Psoas muscle (tissue), 7 donors: ENCODE measurements at regions not wholly inside any gene's neighbourhood (a gene's known extent, or its start where the extent isn't known, plus 50 kb on each side); places are given as distances from the start of the nearest gene placed in this dataset.

Source experiments
- ATAC-seq, 4 donors: fragments of 200-7000 bp; cut with Tn5 transposase; one replicate each; pipeline ENCODE4 v1.9.1; 2020; ENCODE audit warnings: moderate library complexity in 3 of 4, mild to moderate bottlenecking in 2 of 4
- DNase-seq, 2 donors: peaks; one replicate each; pipeline ENCODE4 v3.0.0-alpha.2; 2020
- H3K27ac ChIP-seq: fragments of 200-600 bp; one replicate; pipeline ENCODE4 v1.8.0; 2022
- H3K27me3 ChIP-seq, 3 donors: fragments of 200-600 bp in 1 of 3; one replicate each; pipeline versions ENCODE4 v1.6.1 to v1.8.0; 2013 to 2022; ENCODE audit warnings: low read length in 2 of 3, mild to moderate bottlenecking in 2 of 3, moderate library complexity in 1 of 3; ENCODE audit not compliant: insufficient read depth in 3 of 3
- H3K36me3 ChIP-seq, 2 donors: fragments of 200-600 bp in 1 of 2; one replicate each; pipeline versions ENCODE4 v1.6.1 to v1.8.0; 2013 to 2022; ENCODE audit warnings: low read depth in 1 of 2, mild to moderate bottlenecking in 1 of 2, moderate library complexity in 1 of 2; ENCODE audit not compliant: insufficient read depth in 1 of 2
- H3K4me1 ChIP-seq: fragments of 200-600 bp; one replicate; pipeline ENCODE4 v1.8.0; 2022
- H3K4me3 ChIP-seq: fragments of 200-600 bp; one replicate; pipeline ENCODE4 v1.8.0; 2022; ENCODE audit warnings: mild to moderate bottlenecking
- H3K9me3 ChIP-seq: fragments of 200-600 bp; one replicate; pipeline ENCODE4 v1.8.0; 2022
- WGBS, 3 donors: extraction: QIAGEN DNeasy Blood & Tissue Kit; methylation state at CpG; one replicate each; pipeline versions ENCODE4 v1.1.6 to v1.1.7; 2013; 5-methylcytosine and 5-hydroxymethylcytosine counted together
- intact Hi-C, 2 donors: fragments of 100-400 bp; cut with DNase I; formaldehyde crosslinking; loops; one replicate each; pipeline versions ENCODE4 v1.11.0 to v1.14.2; 2022
- TF ChIP-seq, protein P1 (sequence below): fragments of 200-600 bp; IDR thresholded peaks from one replicate; pipeline ENCODE4 v1.8.0; 2022; ENCODE audit warnings: antibody characterized with exemption
- donor health status: healthy with polysubstance abuse.
- donor health status: DM: no; HTN: no; CAD: no; lungs with moderate emphysema.
- donor health status: Bipolar disorder and iron deficiency.
- donor health status: healthy.
- donor health status: DM: yes; HTN: yes; CAD: no.
- donor health status: DM: no; HTN: no; CAD: no.
- donor health status: DM: yes; HTN: yes; CAD: no.

DNA sequence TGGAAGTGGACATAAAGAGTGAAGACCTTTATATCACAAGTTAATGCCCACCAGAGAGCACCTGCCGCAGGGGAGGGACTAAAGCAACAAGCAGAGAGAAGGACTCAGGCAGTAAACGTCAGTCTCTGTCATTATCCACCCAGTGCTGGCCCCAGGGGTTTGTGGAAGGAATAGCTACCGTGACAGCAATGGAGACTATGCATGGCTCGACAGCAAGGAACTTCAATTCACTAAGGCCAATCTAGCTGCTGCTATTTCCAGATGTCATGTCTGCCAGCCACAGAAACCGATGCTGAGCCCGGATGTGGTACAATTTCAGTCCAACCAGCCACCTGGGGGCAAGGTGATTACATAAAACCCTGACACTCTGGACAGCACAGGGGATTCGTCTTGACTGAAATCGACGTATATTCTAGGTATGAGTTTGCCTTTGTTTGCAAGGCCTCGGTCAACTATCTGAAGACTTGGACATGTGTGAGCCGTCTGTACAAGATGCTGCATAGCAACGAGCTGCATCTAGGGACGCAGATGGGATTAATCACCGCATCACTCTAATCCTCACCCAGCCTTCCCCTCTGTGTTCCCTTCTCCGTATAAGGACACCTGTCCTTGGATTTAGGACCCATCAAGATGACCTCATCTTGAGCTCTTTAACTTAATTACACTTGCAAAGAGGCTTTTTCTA is 154.1 kb upstream of the SH3BP4 start:
- 54 to 61% (median 58%) methylated on average over 15 of the region's 15 CpGs for WGBS, 3 donors
- H3K4me1 ChIP-seq: no peaks in the 10 kb centered on the region
- H3K36me3 ChIP-seq: no peaks in the 10 kb centered on the region
- intact Hi-C loops: no loop called here
- H3K27me3 ChIP-seq: peaks cover 0 to 2% (median 0%) of the 10 kb centered on the region in 3 donors
- ATAC-seq: no peak
- H3K9me3 ChIP-seq: no peaks in the 10 kb centered on the region
- H3K27ac ChIP-seq: no peak overlapping the region
- TF ChIP-seq, protein P1, sequence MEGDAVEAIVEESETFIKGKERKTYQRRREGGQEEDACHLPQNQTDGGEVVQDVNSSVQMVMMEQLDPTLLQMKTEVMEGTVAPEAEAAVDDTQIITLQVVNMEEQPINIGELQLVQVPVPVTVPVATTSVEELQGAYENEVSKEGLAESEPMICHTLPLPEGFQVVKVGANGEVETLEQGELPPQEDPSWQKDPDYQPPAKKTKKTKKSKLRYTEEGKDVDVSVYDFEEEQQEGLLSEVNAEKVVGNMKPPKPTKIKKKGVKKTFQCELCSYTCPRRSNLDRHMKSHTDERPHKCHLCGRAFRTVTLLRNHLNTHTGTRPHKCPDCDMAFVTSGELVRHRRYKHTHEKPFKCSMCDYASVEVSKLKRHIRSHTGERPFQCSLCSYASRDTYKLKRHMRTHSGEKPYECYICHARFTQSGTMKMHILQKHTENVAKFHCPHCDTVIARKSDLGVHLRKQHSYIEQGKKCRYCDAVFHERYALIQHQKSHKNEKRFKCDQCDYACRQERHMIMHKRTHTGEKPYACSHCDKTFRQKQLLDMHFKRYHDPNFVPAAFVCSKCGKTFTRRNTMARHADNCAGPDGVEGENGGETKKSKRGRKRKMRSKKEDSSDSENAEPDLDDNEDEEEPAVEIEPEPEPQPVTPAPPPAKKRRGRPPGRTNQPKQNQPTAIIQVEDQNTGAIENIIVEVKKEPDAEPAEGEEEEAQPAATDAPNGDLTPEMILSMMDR: no peak
- no peak overlapping the region for H3K4me3 ChIP-seq
- no peak for DNase-seq

DNA sequence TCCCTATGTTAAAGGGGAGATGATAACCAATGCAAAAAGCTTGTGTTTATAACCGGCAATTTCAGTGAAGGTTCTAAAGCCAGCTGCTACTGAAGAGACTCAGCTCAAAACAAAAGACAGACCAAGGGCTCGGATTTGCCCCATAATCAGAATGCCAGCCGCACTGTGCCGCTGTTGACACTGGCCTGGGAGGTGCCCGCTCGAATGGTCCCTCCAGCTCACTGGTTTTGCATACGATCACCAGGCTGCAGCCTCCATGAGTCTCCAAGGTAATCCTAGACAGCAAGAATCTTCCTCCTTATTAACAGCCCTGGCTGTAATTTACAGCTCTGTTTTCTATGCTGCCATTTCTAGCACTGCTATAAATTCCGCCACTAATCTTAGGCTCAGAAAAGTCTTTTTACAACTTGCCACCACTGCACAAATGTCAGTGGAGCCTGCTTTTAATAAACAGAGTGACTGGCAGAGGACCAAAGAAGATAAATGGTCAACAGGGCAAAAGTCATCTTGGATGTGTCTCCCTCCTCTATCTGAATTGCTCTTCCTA is 155.7 kb upstream of the SH3BP4 start:
- TF ChIP-seq, protein P1: no peak
- ATAC-seq (no peak), DNase-seq (no peak)
- 77 to 80% (median 78%) methylated on average over 8 of the region's 8 CpGs for WGBS, 3 donors
- no peak overlapping the region for H3K4me3 ChIP-seq
- peaks cover 0 to 2% (median 0%) of the 10 kb centered on the region in 3 donors for H3K27me3 ChIP-seq
- intact Hi-C loops: no loop called here
- H3K4me1 ChIP-seq: no peaks in the 10 kb centered on the region
- H3K36me3 ChIP-seq: no peaks in the 10 kb centered on the region
- H3K9me3 ChIP-seq: no peaks in the 10 kb centered on the region
- H3K27ac ChIP-seq: no peak overlapping the region

DNA sequence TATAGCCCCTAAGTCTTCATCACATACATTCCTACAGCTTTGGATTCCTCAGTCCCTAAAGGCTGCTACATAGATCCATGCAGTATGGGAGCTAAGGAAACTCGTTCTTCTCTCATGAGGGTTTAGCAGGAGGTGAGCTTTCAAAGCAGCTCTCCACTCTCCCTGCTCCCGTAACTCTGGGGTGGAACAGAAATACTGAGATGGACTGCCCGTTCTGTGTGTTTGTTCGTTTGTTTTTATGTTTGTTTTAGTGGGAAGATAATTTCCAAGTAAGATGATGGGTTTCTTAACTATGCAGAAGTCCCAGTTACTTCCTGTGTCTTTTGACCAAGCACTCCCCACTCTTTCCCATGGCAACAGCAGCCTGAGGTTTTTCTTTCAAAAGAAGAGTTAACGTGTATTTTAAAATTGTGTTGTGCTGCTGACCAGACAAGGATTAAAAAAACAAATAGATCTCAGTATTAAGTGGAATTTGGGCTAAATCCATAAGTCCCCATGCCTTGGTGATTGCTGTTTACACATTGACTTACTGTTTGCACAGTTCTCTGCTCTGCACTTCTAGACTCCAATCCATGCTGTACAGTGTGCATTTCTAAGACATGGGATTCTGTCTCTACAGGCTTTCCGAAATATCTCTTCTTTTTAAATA is 156.4 kb upstream of the SH3BP4 start:
- ATAC-seq: no peak
- intact Hi-C loops: no loop called here
- WGBS, 3 donors: 64 to 66% (median 64%) methylated on average over 6 of the region's 6 CpGs
- Histone ChIP-seq H3K4me1 (no peaks in the 10 kb centered on the region), H3K36me3 (no peaks in the 10 kb centered on the region), H3K27ac (no peak overlapping the region), H3K27me3 (peaks cover 0 to 2% (median 0%) of the 10 kb centered on the region in 3 donors), H3K9me3 (no peaks in the 10 kb centered on the region), H3K4me3 (no peak overlapping the region)
- TF ChIP-seq, protein P1: no peak
- no peak for DNase-seq

DNA sequence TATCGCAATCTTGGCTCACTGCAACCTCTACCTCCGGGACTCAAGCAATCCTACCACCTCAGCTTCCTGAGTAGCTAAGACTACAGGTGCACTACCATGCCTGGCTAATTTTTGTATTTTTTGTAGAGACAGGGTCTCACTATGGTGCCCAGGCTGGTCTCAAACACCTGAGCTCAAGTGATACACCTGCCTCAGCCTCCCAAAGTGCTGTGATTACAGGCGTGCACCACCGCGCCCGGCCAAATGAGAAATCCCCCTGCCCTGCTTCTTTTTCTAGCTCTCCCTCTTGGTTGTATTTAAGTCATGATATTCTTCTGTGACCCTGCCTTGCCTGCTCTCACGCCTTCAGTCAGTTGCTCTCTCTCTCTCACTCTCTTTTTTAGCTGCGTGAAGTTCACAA is 157.0 kb upstream of the SH3BP4 start:
- Histone ChIP-seq H3K4me3 (no peak overlapping the region), H3K36me3 (no peaks in the 10 kb centered on the region), H3K4me1 (no peaks in the 10 kb centered on the region), H3K9me3 (no peaks in the 10 kb centered on the region), H3K27me3 (peaks cover 0 to 2% (median 0%) of the 10 kb centered on the region in 3 donors), H3K27ac (no peak overlapping the region)
- ATAC-seq (no peak), DNase-seq (no peak)
- WGBS, 3 donors: 94 to 97% (median 95%) methylated on average over 8 of the region's 8 CpGs
- intact Hi-C loops: no loop called here
- TF ChIP-seq, protein P1: no peak
